ENCODE measurements at regions not wholly inside any gene's neighbourhood (a gene's known extent, or its start where the extent isn't known, plus 50 kb on each side); places are given as distances from the start of the nearest gene placed in this dataset.

- DNase-seq (ENCODE audit: extremely low read depth, low read depth): no peak
- no peak for TF ChIP-seq CTCF (IDR thresholded peaks at IDR 0.05; ENCODE audit: low read depth, low read length)
These were observed 55.9 kb upstream of the ALB start for GRCh38 chr4:73348185-73348584.

GRCh38 chr4:73347497-73347896, 56.6 kb upstream of the ALB start:
- no peak for TF ChIP-seq CTCF (IDR thresholded peaks at IDR 0.05; ENCODE audit: low read depth, low read length)
- DNase-seq (ENCODE audit: extremely low read depth, low read depth): no peak

GRCh38 chr4:73345399-73345975, 58.6 kb upstream of the ALB start:
- no peak for TF ChIP-seq CTCF (IDR thresholded peaks at IDR 0.05; ENCODE audit: low read depth, low read length)
- no peak for DNase-seq (ENCODE audit: extremely low read depth, low read depth)

GRCh38 chr4:73344106-73344505, 60.0 kb upstream of the ALB start:
- DNase-seq (ENCODE audit: extremely low read depth, low read depth): no peak
- no peak for TF ChIP-seq CTCF (IDR thresholded peaks at IDR 0.05; ENCODE audit: low read depth, low read length)

- no peak for DNase-seq (ENCODE audit: extremely low read depth, low read depth)
- no peak for TF ChIP-seq CTCF (IDR thresholded peaks at IDR 0.05; ENCODE audit: low read depth, low read length)
These were observed 60.7 kb upstream of the ALB start for GRCh38 chr4:73343432-73343831.

- DNase-seq (ENCODE audit: extremely low read depth, low read depth): peak; percentile 4
- peak; percentile 39 for TF ChIP-seq CTCF (IDR thresholded peaks at IDR 0.05; ENCODE audit: low read depth, low read length)
These were observed 62.6 kb upstream of the ALB start for GRCh38 chr4:73341454-73341853.

GRCh38 chr4:73340917-73341316, 63.2 kb upstream of the ALB start:
- TF ChIP-seq CTCF (IDR thresholded peaks at IDR 0.05; ENCODE audit: low read depth, low read length): no peak
- DNase-seq (ENCODE audit: extremely low read depth, low read depth): no peak

Measured in AG09319 (cell line).